NCI-H1048 (cell line): ENCODE measurements at regions not wholly inside any gene's neighbourhood (a gene's known extent, or its start where the extent isn't known, plus 50 kb on each side); places are given as distances from the start of the nearest gene placed in this dataset.
"Not testable (repeated sequence)": the region's sequence is repeated elsewhere in the genome, so short reads cannot be mapped to it uniquely, and the experiment has no call there.

Experiments used
- DNase-seq: peaks from one replicate; lab custom pipeline; 2025; lab: John Stamatoyannopoulos, UW

GRCh38 chr2:128414946-128415778 lies 96.5 kb upstream of the HS6ST1 start:
- DNase-seq: no peak

- no peak for DNase-seq
Measured at GRCh38 chr2:128415779-128416061, 97.1 kb upstream of the HS6ST1 start.

GRCh38 chr2:128416109-128416785 lies 97.6 kb upstream of the HS6ST1 start:
- DNase-seq: no peak

- DNase-seq: no peak
Measured at GRCh38 chr2:128416806-128417205, 98.1 kb upstream of the HS6ST1 start.

GRCh38 chr2:128417264-128417663 lies 98.6 kb upstream of the HS6ST1 start:
- not testable (repeated sequence) for DNase-seq

- no peak for DNase-seq
Measured at GRCh38 chr2:128420131-128420530, 101.5 kb upstream of the HS6ST1 start.

GRCh38 chr2:128420776-128421175 lies 102.1 kb upstream of the HS6ST1 start:
- DNase-seq: no peak

- DNase-seq: no peak
Measured at GRCh38 chr2:128421286-128421685, 102.6 kb upstream of the HS6ST1 start.

- DNase-seq: no peak
Measured at GRCh38 chr2:128421861-128422311, 103.2 kb upstream of the HS6ST1 start.

- DNase-seq: no peak
Measured at GRCh38 chr2:128422571-128422970, 103.9 kb upstream of the HS6ST1 start.

GRCh38 chr2:128423788-128424165 lies 105.1 kb upstream of the HS6ST1 start:
- no peak for DNase-seq

- DNase-seq: no peak
Measured at GRCh38 chr2:128424406-128425171, 105.9 kb upstream of the HS6ST1 start.

GRCh38 chr2:128425216-128425615 lies 106.5 kb upstream of the HS6ST1 start:
- DNase-seq: no peak

- no peak for DNase-seq
Measured at GRCh38 chr2:128425731-128426620, 107.3 kb upstream of the HS6ST1 start.

- DNase-seq: no peak
Measured at GRCh38 chr2:128427413-128427755, 108.7 kb upstream of the HS6ST1 start.

GRCh38 chr2:128428415-128428814 lies 109.7 kb upstream of the HS6ST1 start:
- no peak for DNase-seq

- DNase-seq: no peak
Measured at GRCh38 chr2:128432423-128432822, 113.8 kb upstream of the HS6ST1 start.

- no peak for DNase-seq
Measured at GRCh38 chr2:128433911-128434550, 115.4 kb upstream of the HS6ST1 start.

GRCh38 chr2:128435576-128436478 lies 117.2 kb upstream of the HS6ST1 start:
- DNase-seq: no peak

GRCh38 chr2:128436479-128437203 lies 118.0 kb upstream of the HS6ST1 start:
- DNase-seq: no peak
